ENCODE measurements at regions not wholly inside any gene's neighbourhood (a gene's known extent, or its start where the extent isn't known, plus 50 kb on each side); places are given as distances from the start of the nearest gene placed in this dataset.

- no peaks in the 10 kb centered on the region for H3K4me1 ChIP-seq
- H3K4me3 ChIP-seq = no peak overlapping the region
- no peaks in the 10 kb centered on the region for H3K27me3 ChIP-seq
- in situ Hi-C loops (cut with MboI; ENCODE audit: low sequenced_read_pairs in 4 of 4) (no loop called here), intact Hi-C loops (cut with DNase I; ENCODE audit: low total_unique reads) (no loop called here)
- ATAC-seq (no peak), DNase-seq (no peak)
- no peaks in the 10 kb centered on the region for H3K36me3 ChIP-seq
- H3K9me3 ChIP-seq = no peaks in the 10 kb centered on the region
- no peak for TF ChIP-seq CTCF (IDR thresholded peaks at IDR 0.05 in 4 of 5, conservative IDR thresholded peaks at IDR 0.05 in 1 of 5)
- no peak for TF ChIP-seq POLR2A (IDR thresholded peaks at IDR 0.05)
- no peak overlapping the region for H3K27ac ChIP-seq
Measured at GRCh38 chr6:93827728-93828127, 408.4 kb upstream of the EPHA7 start.

GRCh38 chr6:93825950-93826349 is 406.6 kb upstream of the EPHA7 start:
- no peak for ATAC-seq
- no peaks in the 10 kb centered on the region for H3K4me1 ChIP-seq
- no peak overlapping the region for H3K27ac ChIP-seq
- no peaks in the 10 kb centered on the region for H3K36me3 ChIP-seq
- TF ChIP-seq CTCF (IDR thresholded peaks at IDR 0.05 in 4 of 5, conservative IDR thresholded peaks at IDR 0.05 in 1 of 5) (no peak), POLR2A (IDR thresholded peaks at IDR 0.05) (no peak)
- H3K9me3 ChIP-seq = no peaks in the 10 kb centered on the region
- in situ Hi-C loops (cut with MboI; ENCODE audit: low sequenced_read_pairs in 4 of 4) = no loop called here
- intact Hi-C loops (cut with DNase I; ENCODE audit: low total_unique reads) = no loop called here
- no peaks in the 10 kb centered on the region for H3K27me3 ChIP-seq
- DNase-seq = no peak
- H3K4me3 ChIP-seq = no peak overlapping the region

GRCh38 chr6:93823489-93823888 is 404.1 kb upstream of the EPHA7 start:
- ATAC-seq = no peak
- no peak overlapping the region for H3K27ac ChIP-seq
- H3K27me3 ChIP-seq = no peaks in the 10 kb centered on the region
- intact Hi-C loops (cut with DNase I; ENCODE audit: low total_unique reads) = no loop called here
- no peaks in the 10 kb centered on the region for H3K36me3 ChIP-seq
- H3K9me3 ChIP-seq = no peaks in the 10 kb centered on the region
- in situ Hi-C loops (cut with MboI; ENCODE audit: low sequenced_read_pairs in 4 of 4) = no loop called here
- H3K4me1 ChIP-seq = no peaks in the 10 kb centered on the region
- TF ChIP-seq POLR2A (IDR thresholded peaks at IDR 0.05) (no peak), CTCF (IDR thresholded peaks at IDR 0.05 in 4 of 5, conservative IDR thresholded peaks at IDR 0.05 in 1 of 5) (no peak)
- H3K4me3 ChIP-seq = no peak overlapping the region
- DNase-seq = no peak

- ATAC-seq (no peak), DNase-seq (no peak)
- Histone ChIP-seq H3K4me3 (no peak overlapping the region), H3K4me1 (no peaks in the 10 kb centered on the region), H3K9me3 (no peaks in the 10 kb centered on the region), H3K27ac (no peak overlapping the region), H3K27me3 (no peaks in the 10 kb centered on the region), H3K36me3 (no peaks in the 10 kb centered on the region)
- in situ Hi-C loops (cut with MboI; ENCODE audit: low sequenced_read_pairs in 4 of 4) = no loop called here
- intact Hi-C loops (cut with DNase I; ENCODE audit: low total_unique reads) = no loop called here
- TF ChIP-seq POLR2A (IDR thresholded peaks at IDR 0.05) = no peak
- TF ChIP-seq CTCF (IDR thresholded peaks at IDR 0.05 in 4 of 5, conservative IDR thresholded peaks at IDR 0.05 in 1 of 5) = no peak
Measured at GRCh38 chr6:93822434-93823265, 403.3 kb upstream of the EPHA7 start.

GRCh38 chr6:93821953-93822352 is 402.6 kb upstream of the EPHA7 start:
- Histone ChIP-seq H3K4me1 (no peaks in the 10 kb centered on the region), H3K27ac (no peak overlapping the region), H3K9me3 (no peaks in the 10 kb centered on the region), H3K4me3 (no peak overlapping the region), H3K27me3 (no peaks in the 10 kb centered on the region), H3K36me3 (no peaks in the 10 kb centered on the region)
- intact Hi-C loops (cut with DNase I; ENCODE audit: low total_unique reads) = no loop called here
- no peak for TF ChIP-seq POLR2A (IDR thresholded peaks at IDR 0.05)
- no peak for TF ChIP-seq CTCF (IDR thresholded peaks at IDR 0.05 in 4 of 5, conservative IDR thresholded peaks at IDR 0.05 in 1 of 5)
- DNase-seq (no peak), ATAC-seq (no peak)
- in situ Hi-C loops (cut with MboI; ENCODE audit: low sequenced_read_pairs in 4 of 4) = no loop called here

Data from gastrocnemius medialis (tissue), 4 donors.